ENCODE measurements at regions not wholly inside any gene's neighbourhood (a gene's known extent, or its start where the extent isn't known, plus 50 kb on each side); places are given as distances from the start of the nearest gene placed in this dataset.

DNA sequence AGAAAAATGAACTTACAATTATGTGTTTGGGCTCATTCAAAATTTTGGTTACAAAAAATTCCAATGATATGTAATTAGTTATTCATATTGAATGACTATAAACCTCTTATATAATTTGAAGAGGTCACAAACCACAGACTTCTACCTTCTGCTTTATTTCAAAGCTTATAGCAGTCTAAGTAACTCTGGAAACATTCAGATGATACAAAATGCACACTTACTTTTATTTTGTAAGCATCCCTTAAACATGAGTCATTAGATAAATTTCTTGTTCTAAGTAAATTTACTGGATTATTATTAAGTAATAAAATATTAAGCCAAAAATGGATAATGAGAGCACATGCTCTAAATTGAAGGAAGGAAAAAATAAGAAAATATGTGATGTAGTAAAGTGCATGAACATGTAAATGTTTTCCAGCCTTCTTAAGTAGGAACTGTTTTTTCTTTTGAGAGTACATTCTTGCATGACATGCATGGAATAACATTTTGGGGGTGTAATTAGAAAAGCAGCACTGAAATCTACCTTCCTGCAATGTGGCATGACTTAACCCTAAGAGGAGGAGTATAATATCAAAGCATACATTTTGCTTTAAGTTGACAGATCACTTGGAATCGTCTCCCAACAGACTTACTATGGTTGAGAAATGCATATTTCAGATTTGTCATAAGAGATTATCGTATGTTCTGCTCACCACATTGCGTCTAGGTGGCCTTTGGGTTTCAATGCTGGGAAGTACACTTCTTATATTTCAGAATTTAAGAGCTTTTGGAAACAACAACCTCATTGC, 372.7 kb upstream of the HSF2 start:
- Histone ChIP-seq H3K9me3 (ENCODE audit: control insufficient read depth, insufficient read depth, low read depth, low read length) (no peaks in the 10 kb centered on the region), H3K27ac (ENCODE audit: low read length) (no peak overlapping the region), H3K27me3 (ENCODE audit: control insufficient read depth, insufficient read depth, low read length) (no peaks in the 10 kb centered on the region), H3K4me3 (ENCODE audit: low read depth in 2 of 2, low read length in 2 of 2) (no peak overlapping the region), H3K4me1 (ENCODE audit: control insufficient read depth, insufficient read depth, low read length) (no peaks in the 10 kb centered on the region), H3K36me3 (ENCODE audit: control insufficient read depth, insufficient read depth, low read length) (no peaks in the 10 kb centered on the region)
- POLR2A ChIA-PET = no interaction called here
- in situ Hi-C loops (cut with HindIII; ENCODE audit: low pct_unique_long_range_greater_than_20kb, low sequenced_read_pairs) (no loop called here), intact Hi-C loops (cut with micrococcal nuclease; ENCODE audit: unreplicated experiment) (loop anchor here (1.0 kb wide), 1 partner anchor 14 kb away; no protein-coding TSS in a partner anchor)
- no TSS peak for BruUV-seq (replicated peaks)
- DNase-seq (ENCODE audit: low read depth, low spot score) = no peak
- no peak for ATAC-seq
- TF ChIP-seq TCF7L2 (IDR thresholded peaks at IDR 0.05; ENCODE audit: low read depth, low read length) (no peak), SIN3A (IDR thresholded peaks at IDR 0.05; ENCODE audit: borderline replicate concordance, insufficient read depth, low read depth, low read length) (no peak), POLR2AphosphoS5 (IDR thresholded peaks at IDR 0.05; ENCODE audit: low read depth, low read length) (no peak), REST (IDR thresholded peaks at IDR 0.05; ENCODE audit: insufficient read depth in 1 of 2, low read depth in 2 of 2, low read length in 1 of 2) (no peak)
- TF ChIP-seq, protein P1, sequence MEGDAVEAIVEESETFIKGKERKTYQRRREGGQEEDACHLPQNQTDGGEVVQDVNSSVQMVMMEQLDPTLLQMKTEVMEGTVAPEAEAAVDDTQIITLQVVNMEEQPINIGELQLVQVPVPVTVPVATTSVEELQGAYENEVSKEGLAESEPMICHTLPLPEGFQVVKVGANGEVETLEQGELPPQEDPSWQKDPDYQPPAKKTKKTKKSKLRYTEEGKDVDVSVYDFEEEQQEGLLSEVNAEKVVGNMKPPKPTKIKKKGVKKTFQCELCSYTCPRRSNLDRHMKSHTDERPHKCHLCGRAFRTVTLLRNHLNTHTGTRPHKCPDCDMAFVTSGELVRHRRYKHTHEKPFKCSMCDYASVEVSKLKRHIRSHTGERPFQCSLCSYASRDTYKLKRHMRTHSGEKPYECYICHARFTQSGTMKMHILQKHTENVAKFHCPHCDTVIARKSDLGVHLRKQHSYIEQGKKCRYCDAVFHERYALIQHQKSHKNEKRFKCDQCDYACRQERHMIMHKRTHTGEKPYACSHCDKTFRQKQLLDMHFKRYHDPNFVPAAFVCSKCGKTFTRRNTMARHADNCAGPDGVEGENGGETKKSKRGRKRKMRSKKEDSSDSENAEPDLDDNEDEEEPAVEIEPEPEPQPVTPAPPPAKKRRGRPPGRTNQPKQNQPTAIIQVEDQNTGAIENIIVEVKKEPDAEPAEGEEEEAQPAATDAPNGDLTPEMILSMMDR (IDR thresholded peaks at IDR 0.05) = no peak
- CTCF ChIA-PET = no interaction called here

GRCh38 chr6:122028933-122029522, 370.4 kb upstream of the HSF2 start:
- Histone ChIP-seq H3K9me3 (ENCODE audit: control insufficient read depth, insufficient read depth, low read depth, low read length) (no peaks in the 10 kb centered on the region), H3K27ac (ENCODE audit: low read length) (no peak overlapping the region), H3K4me1 (ENCODE audit: control insufficient read depth, insufficient read depth, low read length) (no peaks in the 10 kb centered on the region), H3K4me3 (ENCODE audit: low read depth in 2 of 2, low read length in 2 of 2) (no peak overlapping the region), H3K36me3 (ENCODE audit: control insufficient read depth, insufficient read depth, low read length) (no peaks in the 10 kb centered on the region), H3K27me3 (ENCODE audit: control insufficient read depth, insufficient read depth, low read length) (no peaks in the 10 kb centered on the region)
- ATAC-seq (no peak), DNase-seq (ENCODE audit: low read depth, low spot score) (no peak)
- TF ChIP-seq TCF7L2 (IDR thresholded peaks at IDR 0.05; ENCODE audit: low read depth, low read length) = no peak
- TF ChIP-seq REST (IDR thresholded peaks at IDR 0.05; ENCODE audit: insufficient read depth in 1 of 2, low read depth in 2 of 2, low read length in 1 of 2) = no peak
- TF ChIP-seq, protein P1 (IDR thresholded peaks at IDR 0.05) = no peak
- TF ChIP-seq POLR2AphosphoS5 (IDR thresholded peaks at IDR 0.05; ENCODE audit: low read depth, low read length) = no peak
- TF ChIP-seq SIN3A (IDR thresholded peaks at IDR 0.05; ENCODE audit: borderline replicate concordance, insufficient read depth, low read depth, low read length) = no peak
- ChIA-PET POLR2A (no interaction called here), CTCF (no interaction called here)
- intact Hi-C loops (cut with micrococcal nuclease; ENCODE audit: unreplicated experiment) (no loop called here), in situ Hi-C loops (cut with HindIII; ENCODE audit: low pct_unique_long_range_greater_than_20kb, low sequenced_read_pairs) (no loop called here)
- no TSS peak for BruUV-seq (replicated peaks)

Measured in Panc1 (cell line).